Smooth muscle cell (in vitro differentiated cells): ENCODE measurements at regions not wholly inside any gene's neighbourhood (a gene's known extent, or its start where the extent isn't known, plus 50 kb on each side); places are given as distances from the start of the nearest gene placed in this dataset.

Experiments
- DNase-seq: peaks from one replicate; lab custom pipeline; 2025; ENCODE audit not compliant: unreplicated experiment; lab: John Stamatoyannopoulos, UW
- H2AFZ ChIP-seq: fragments of 200-600 bp; sonication (generic); 2 replicates; pipeline ENCODE4 v1.6.0; 2016; ENCODE audit warnings: antibody characterized with exemption, low read depth, mild to moderate bottlenecking
- H3F3A ChIP-seq: fragments of 200-600 bp; sonication (generic); 2 replicates; pipeline ENCODE4 v1.6.0; 2017; ENCODE audit warnings: antibody characterized with exemption, low read depth
- H3K27ac ChIP-seq: fragments of 200-600 bp; sonication (generic); 2 replicates; pipeline ENCODE4 v1.5.1; 2016; ENCODE audit warnings: low read depth, mild to moderate bottlenecking
- H3K27me3 ChIP-seq: fragments of 200-600 bp; sonication (generic); 2 replicates; pipeline ENCODE4 v1.6.1; 2016; ENCODE audit warnings: low read depth, mild to moderate bottlenecking
- H3K36me3 ChIP-seq: fragments of 200-600 bp; sonication (generic); 2 replicates; pipeline ENCODE4 v1.5.1; 2016; ENCODE audit warnings: low read depth
- H3K4me1 ChIP-seq: fragments of 200-600 bp; sonication (generic); 2 replicates; pipeline ENCODE4 v1.5.1; 2016; ENCODE audit warnings: low read depth
- H3K4me2 ChIP-seq: fragments of 200-600 bp; sonication (generic); 2 replicates; pipeline ENCODE4 v1.6.0; 2016; ENCODE audit warnings: mild to moderate bottlenecking
- H3K4me3 ChIP-seq: fragments of 200-600 bp; sonication (generic); 2 replicates; pipeline ENCODE4 v1.5.1; 2016; ENCODE audit warnings: mild to moderate bottlenecking
- H3K79me2 ChIP-seq: fragments of 200-600 bp; sonication (generic); 2 replicates; pipeline ENCODE4 v1.6.0; 2016; ENCODE audit warnings: low read depth, mild to moderate bottlenecking
- H3K9ac ChIP-seq: fragments of 200-600 bp; sonication (generic); 2 replicates; pipeline ENCODE4 v1.6.0; 2016; ENCODE audit warnings: low read depth
- H3K9me3 ChIP-seq: fragments of 200-600 bp; sonication (generic); replicated peaks from 2 replicates; pipeline ENCODE4 v1.5.1; 2016; ENCODE audit warnings: low read depth
- H4K20me1 ChIP-seq: fragments of 200-600 bp; sonication (generic); 2 replicates; pipeline ENCODE4 v1.6.0; 2016; ENCODE audit warnings: low read depth
- CTCF ChIP-seq: fragments of 200-600 bp; sonication (generic); IDR thresholded peaks from 2 replicates; pipeline ENCODE4 v1.5.1; 2017; ENCODE audit warnings: borderline replicate concordance, mild to moderate bottlenecking, antibody characterized with exemption; ENCODE audit not compliant: insufficient read depth, poor library complexity, severe bottlenecking
- WGBS: methylation state at CpG from one replicate; pipeline ENCODE4 v1.1.7; 2016; ENCODE audit warnings: low lambda C conversion rate; 5-methylcytosine and 5-hydroxymethylcytosine counted together

- H3K27me3 ChIP-seq: no peaks in the 10 kb centered on the region
- H2AFZ ChIP-seq: no peak overlapping the region
- WGBS: 67% methylated on average over 8 of the region's 8 CpGs
- no peak for DNase-seq
- H3K36me3 ChIP-seq: no peaks in the 10 kb centered on the region
- H3K79me2 ChIP-seq: no peaks in the 10 kb centered on the region
- no peak for TF ChIP-seq CTCF
- no peak overlapping the region for H3K4me2 ChIP-seq
- no peaks in the 10 kb centered on the region for H4K20me1 ChIP-seq
- no peak overlapping the region for H3K4me3 ChIP-seq
- peaks cover 4% of the 10 kb centered on the region for H3K4me1 ChIP-seq
- H3F3A ChIP-seq: no peaks in the 10 kb centered on the region
- H3K27ac ChIP-seq: no peak overlapping the region
- no peak overlapping the region for H3K9ac ChIP-seq
- H3K9me3 ChIP-seq: no peaks in the 10 kb centered on the region
Observed at GRCh38 chr16:87234601-87235000, 82.6 kb downstream of the C16orf95 start.

- 77% methylated on average over 15 of the region's 15 CpGs for WGBS
- H3K9me3 ChIP-seq: no peaks in the 10 kb centered on the region
- H3K9ac ChIP-seq: no peak overlapping the region
- no peak overlapping the region for H3K27ac ChIP-seq
- no peak for TF ChIP-seq CTCF
- DNase-seq: no peak
- H3K27me3 ChIP-seq: no peaks in the 10 kb centered on the region
- no peak overlapping the region for H3K4me3 ChIP-seq
- no peaks in the 10 kb centered on the region for H3F3A ChIP-seq
- H2AFZ ChIP-seq: no peak overlapping the region
- H3K4me1 ChIP-seq: peaks cover 14% of the 10 kb centered on the region
- H3K36me3 ChIP-seq: no peaks in the 10 kb centered on the region
- H4K20me1 ChIP-seq: no peaks in the 10 kb centered on the region
- no peak overlapping the region for H3K4me2 ChIP-seq
- no peaks in the 10 kb centered on the region for H3K79me2 ChIP-seq
Observed at GRCh38 chr16:87235810-87236515, 81.2 kb downstream of the C16orf95 start.

- DNase-seq: no peak
- Histone ChIP-seq H3K4me3 (no peak overlapping the region), H3K27me3 (no peaks in the 10 kb centered on the region), H3F3A (no peaks in the 10 kb centered on the region), H3K36me3 (no peaks in the 10 kb centered on the region), H3K9me3 (no peaks in the 10 kb centered on the region), H3K4me1 (peaks cover 14% of the 10 kb centered on the region), H3K4me2 (no peak overlapping the region), H3K27ac (no peak overlapping the region), H3K79me2 (no peaks in the 10 kb centered on the region), H3K9ac (no peak overlapping the region), H4K20me1 (no peaks in the 10 kb centered on the region), H2AFZ (no peak overlapping the region)
- 87% methylated on average over 13 of the region's 13 CpGs for WGBS
- no peak for TF ChIP-seq CTCF
Observed at GRCh38 chr16:87236516-87237115, 80.6 kb downstream of the C16orf95 start.

GRCh38 chr16:87238361-87238715 lies 78.9 kb downstream of the C16orf95 start:
- H3K4me3 ChIP-seq: no peak overlapping the region
- whole genome bisulfite sequencing: 94% methylated on average over 6 of the region's 6 CpGs
- no peak for DNase-seq
- H3K27me3 ChIP-seq: no peaks in the 10 kb centered on the region
- no peak overlapping the region for H3K9ac ChIP-seq
- TF ChIP-seq CTCF: no peak
- no peaks in the 10 kb centered on the region for H3K36me3 ChIP-seq
- H2AFZ ChIP-seq: no peak overlapping the region
- no peak overlapping the region for H3K27ac ChIP-seq
- H4K20me1 ChIP-seq: no peaks in the 10 kb centered on the region
- no peak overlapping the region for H3K4me2 ChIP-seq
- peaks cover 14% of the 10 kb centered on the region for H3K4me1 ChIP-seq
- no peaks in the 10 kb centered on the region for H3K9me3 ChIP-seq
- H3K79me2 ChIP-seq: no peaks in the 10 kb centered on the region
- H3F3A ChIP-seq: no peaks in the 10 kb centered on the region
